GM13976 (cell line): ENCODE measurements at regions not wholly inside any gene's neighbourhood (a gene's known extent, or its start where the extent isn't known, plus 50 kb on each side); places are given as distances from the start of the nearest gene placed in this dataset.

ENCODE experiments used
- DNase-seq: peaks from one replicate; pipeline ENCODE4 v3.0.0; 2012; ENCODE audit warnings: low spot score
- CTCF ChIP-seq: IDR thresholded peaks from 2 replicates; pipeline ENCODE4 v1.5.1; 2012; ENCODE audit warnings: borderline replicate concordance, mild to moderate bottlenecking; ENCODE audit not compliant: insufficient read depth; ENCODE audit errors: extremely low read depth, missing control alignments, control extremely low read depth
- in situ Hi-C: fragments of 300-500 bp; cut with MboI; formaldehyde crosslinking; loops from one replicate; pipeline ENCODE4 v1.12.0; 2022; ENCODE audit warnings: low sequenced_read_pairs, mixed read lengths, inconsistent platforms; ENCODE audit not compliant: unreplicated experiment

- DNase-seq = no peak
- in situ Hi-C loops = no loop called here
- no peak for TF ChIP-seq CTCF
Measured at GRCh38 chr21:22871692-22872091, 1873.5 kb downstream of the NCAM2 start.

- no peak for DNase-seq
- no peak for TF ChIP-seq CTCF
- in situ Hi-C loops = no loop called here
Measured at GRCh38 chr21:22880573-22880972, 1882.4 kb downstream of the NCAM2 start.

GRCh38 chr21:22881131-22881530 is 1882.9 kb downstream of the NCAM2 start:
- in situ Hi-C loops = no loop called here

GRCh38 chr21:22885079-22885478 is 1886.9 kb downstream of the NCAM2 start:
- in situ Hi-C loops = no loop called here
- DNase-seq = no peak
- no peak for TF ChIP-seq CTCF

More at GRCh38 chr21:22881131-22881530, 1882.9 kb downstream of the NCAM2 start:
- no peak for TF ChIP-seq CTCF
- no peak for DNase-seq

- no peak for DNase-seq
- TF ChIP-seq CTCF = no peak
- in situ Hi-C loops = no loop called here
Measured at GRCh38 chr21:22885614-22886013, 1887.4 kb downstream of the NCAM2 start.

- in situ Hi-C loops = no loop called here
- no peak for TF ChIP-seq CTCF
- no peak for DNase-seq
Measured at GRCh38 chr21:22889445-22889844, 1891.2 kb downstream of the NCAM2 start.

- in situ Hi-C loops = no loop called here
- TF ChIP-seq CTCF = no peak
- no peak for DNase-seq
Measured at GRCh38 chr21:22890656-22891055, 1892.4 kb downstream of the NCAM2 start.
